BE2C (cell line): ENCODE measurements at regions not wholly inside any gene's neighbourhood (a gene's known extent, or its start where the extent isn't known, plus 50 kb on each side); places are given as distances from the start of the nearest gene placed in this dataset.

Source experiments
- DNase-seq: peaks from one replicate; pipeline ENCODE4 v3.0.0-alpha.2; 2020
- H3K27me3 ChIP-seq: fragments of 250-450 bp; sonication (Bioruptor Pico); 2 replicates; pipeline ENCODE4 v1.5.1; 2020; ENCODE audit warnings: mild to moderate bottlenecking
- H3K36me3 ChIP-seq: fragments of 250-450 bp; sonication (Bioruptor Pico); 2 replicates; pipeline ENCODE4 v1.5.1; 2020; ENCODE audit warnings: mild to moderate bottlenecking
- H3K4me1 ChIP-seq: fragments of 250-450 bp; sonication (Bioruptor Pico); 2 replicates; pipeline ENCODE4 v1.5.1; 2020
- H3K4me3 ChIP-seq: 2 replicates; pipeline ENCODE4 v1.5.1; 2011; ENCODE audit warnings: low read depth, low read length
- H3K9me3 ChIP-seq: fragments of 250-450 bp; sonication (Bioruptor Pico); 2 replicates; pipeline ENCODE4 v1.5.1; 2020
- CTCF ChIP-seq: IDR thresholded peaks from 2 replicates; pipeline ENCODE4 v1.5.1; 2012; ENCODE audit warnings: mild to moderate bottlenecking, low read depth, low read length

DNA sequence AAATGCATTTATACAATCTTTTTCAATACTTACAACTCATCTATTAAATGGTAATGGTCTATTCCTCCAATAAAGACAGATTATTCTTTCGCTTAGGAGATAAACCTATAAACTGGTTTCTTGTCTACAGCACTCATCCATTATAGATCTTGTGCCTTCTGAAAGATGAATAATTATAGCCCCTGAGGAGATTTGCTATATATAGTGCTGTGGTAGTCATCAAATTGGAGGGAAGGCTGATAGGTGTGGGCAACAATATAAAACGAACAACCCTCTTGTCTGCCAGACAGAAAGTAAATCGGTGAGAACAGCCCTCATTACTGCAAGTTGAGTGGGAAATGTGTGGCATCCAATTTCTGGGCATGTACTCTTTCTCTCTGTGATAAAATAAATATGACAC lies 292.5 kb upstream of the CNR1 start:
- Histone ChIP-seq H3K4me1 (no peaks in the 10 kb centered on the region), H3K36me3 (no peaks in the 10 kb centered on the region), H3K9me3 (no peaks in the 10 kb centered on the region; the same call in 1 of the 2 replicates), H3K4me3 (no peak overlapping the region), H3K27me3 (no peaks in the 10 kb centered on the region; the same call in 1 of the 2 replicates)
- no peak for TF ChIP-seq CTCF
- no peak for DNase-seq

- H3K4me1 ChIP-seq, result no peaks in the 10 kb centered on the region
- no peaks in the 10 kb centered on the region; the same call in 1 of the 2 replicates for H3K27me3 ChIP-seq
- DNase-seq, result no peak
- no peak overlapping the region for H3K4me3 ChIP-seq
- no peaks in the 10 kb centered on the region; the same call in 1 of the 2 replicates for H3K9me3 ChIP-seq
- TF ChIP-seq CTCF, result no peak
- no peaks in the 10 kb centered on the region for H3K36me3 ChIP-seq
Measured at GRCh38 chr6:88456221-88456859, 290.2 kb upstream of the CNR1 start.

DNA sequence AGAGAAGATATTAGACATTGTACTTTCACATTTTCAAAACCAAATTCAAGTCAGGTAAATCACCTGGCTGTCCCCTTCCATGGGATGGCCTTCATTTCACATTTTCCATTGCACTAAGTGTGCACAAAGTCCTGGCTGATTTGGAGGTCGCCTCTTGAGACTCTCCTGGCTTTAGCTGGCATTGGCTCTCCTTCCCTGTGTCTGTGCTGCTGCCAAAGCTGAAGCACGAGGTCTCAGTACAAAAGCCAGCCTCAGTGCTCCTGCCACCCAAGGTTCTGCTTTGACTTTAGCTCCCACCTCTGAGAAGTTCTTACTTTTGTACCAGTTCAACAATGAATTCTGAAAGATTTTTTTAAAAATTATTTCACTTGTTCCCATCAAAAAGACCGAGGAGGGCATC lies 289.2 kb upstream of the CNR1 start:
- Histone ChIP-seq H3K4me3 (no peak overlapping the region), H3K27me3 (no peaks in the 10 kb centered on the region), H3K9me3 (no peaks in the 10 kb centered on the region; the same call in 1 of the 2 replicates), H3K4me1 (no peaks in the 10 kb centered on the region), H3K36me3 (no peaks in the 10 kb centered on the region)
- DNase-seq, result no peak
- TF ChIP-seq CTCF, result no peak

GRCh38 chr6:88454658-88455057 lies 288.5 kb upstream of the CNR1 start:
- no peak for DNase-seq
- Histone ChIP-seq H3K36me3 (no peaks in the 10 kb centered on the region), H3K27me3 (no peaks in the 10 kb centered on the region), H3K9me3 (no peaks in the 10 kb centered on the region; the same call in 1 of the 2 replicates), H3K4me1 (no peaks in the 10 kb centered on the region), H3K4me3 (no peak overlapping the region)
- TF ChIP-seq CTCF, result no peak

DNA sequence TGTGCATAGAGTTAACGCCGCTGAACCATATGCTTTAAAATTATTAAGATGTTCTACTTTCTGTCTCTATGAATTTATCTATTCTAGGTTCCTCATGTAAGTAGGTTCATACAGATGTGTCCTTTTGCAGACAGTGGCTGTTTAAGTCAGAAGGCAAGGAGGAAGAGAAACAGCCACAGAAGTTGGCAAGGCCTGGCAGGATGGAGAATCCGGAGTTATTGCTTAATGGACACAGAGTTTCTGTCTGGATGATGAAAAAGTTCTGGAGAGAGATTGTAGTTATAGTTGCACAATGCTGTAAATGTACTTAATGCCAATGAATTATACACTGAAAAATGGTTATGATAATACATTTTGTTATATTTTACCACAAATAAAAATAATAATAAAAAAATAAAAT lies 283.6 kb upstream of the CNR1 start:
- no peak for DNase-seq
- no peak overlapping the region for H3K4me3 ChIP-seq
- no peaks in the 10 kb centered on the region for H3K9me3 ChIP-seq
- H3K4me1 ChIP-seq, result no peaks in the 10 kb centered on the region
- H3K36me3 ChIP-seq, result no peaks in the 10 kb centered on the region
- no peaks in the 10 kb centered on the region for H3K27me3 ChIP-seq
- no peak for TF ChIP-seq CTCF

DNA sequence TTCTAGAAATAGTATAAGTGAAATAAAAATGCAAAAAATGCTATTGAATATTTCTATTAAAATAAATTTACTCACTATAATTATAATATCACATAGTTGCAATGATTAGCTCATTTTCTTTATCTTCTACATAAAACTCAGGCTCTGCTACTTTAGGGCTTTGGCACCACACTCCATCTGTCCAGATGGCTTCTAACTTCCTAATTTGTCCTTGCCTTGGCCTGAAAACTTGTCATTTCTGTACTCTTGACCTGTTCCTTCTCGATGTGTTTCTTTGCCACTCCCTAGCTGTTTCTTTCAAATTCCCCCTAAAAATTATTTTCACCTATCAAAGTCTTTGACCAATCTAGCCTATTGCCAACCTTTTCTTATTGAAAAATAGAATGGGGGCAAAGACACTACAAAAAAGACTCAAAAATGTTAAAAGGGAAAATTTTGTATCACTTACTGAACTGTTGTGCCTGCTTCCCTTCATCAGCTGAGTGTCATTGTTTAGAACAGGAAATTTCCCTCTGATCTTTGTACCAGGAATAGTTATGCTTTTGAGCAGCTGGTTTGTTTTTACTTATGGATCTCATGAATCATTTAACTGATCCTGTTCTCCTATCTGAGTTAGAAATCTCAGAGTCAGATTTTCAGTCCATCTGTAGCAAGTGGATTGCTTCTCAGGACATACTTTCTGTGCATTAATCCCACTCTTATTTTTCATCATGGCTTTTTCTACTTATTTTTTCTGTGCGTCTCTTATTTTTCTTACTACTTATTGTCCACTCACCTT lies 279.2 kb upstream of the CNR1 start:
- Histone ChIP-seq H3K9me3 (no peaks in the 10 kb centered on the region), H3K4me1 (no peaks in the 10 kb centered on the region), H3K36me3 (no peaks in the 10 kb centered on the region), H3K4me3 (no peak overlapping the region), H3K27me3 (no peaks in the 10 kb centered on the region; the same call in 1 of the 2 replicates)
- no peak for TF ChIP-seq CTCF
- no peak for DNase-seq
